Dermis blood vessel endothelial cell (primary cell): ENCODE measurements at regions not wholly inside any gene's neighbourhood (a gene's known extent, or its start where the extent isn't known, plus 50 kb on each side); places are given as distances from the start of the nearest gene placed in this dataset.
A peak's percentile ranks its signal among the peaks of the same experiment; 100 is the strongest.

Source experiments
- DNase-seq: peaks from one replicate; pipeline ENCODE4 v3.0.0; 2010

GRCh38 chr7:91634485-91635177 lies 245.9 kb downstream of the MTERF1 start:
- DNase-seq, result peak; percentile 51

GRCh38 chr7:91636129-91636724 lies 244.3 kb downstream of the MTERF1 start:
- DNase-seq, result peak; percentile 75

GRCh38 chr7:91636728-91637127 lies 243.8 kb downstream of the MTERF1 start:
- no peak for DNase-seq

GRCh38 chr7:91644256-91644655 lies 236.2 kb downstream of the MTERF1 start:
- no peak for DNase-seq

DNA sequence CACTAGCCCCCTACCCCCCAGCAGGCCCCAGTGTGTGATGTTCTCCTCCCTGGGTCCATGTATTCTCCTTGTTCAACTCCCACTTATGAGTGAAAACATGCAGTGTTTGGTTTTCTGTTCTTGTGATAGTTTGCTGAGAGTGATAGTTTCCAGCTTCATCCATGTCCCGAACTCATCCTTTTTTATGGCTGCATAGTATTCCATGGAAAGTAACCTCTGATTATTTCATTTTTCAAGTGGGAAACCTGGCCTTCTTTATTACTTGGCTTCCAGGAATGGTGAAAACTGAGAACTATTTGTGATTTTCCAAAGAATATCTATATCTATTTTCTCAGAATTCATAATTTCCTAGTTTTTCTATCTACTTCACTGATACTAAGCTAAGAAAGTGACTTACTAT lies 235.0 kb downstream of the MTERF1 start:
- DNase-seq, result no peak

DNA sequence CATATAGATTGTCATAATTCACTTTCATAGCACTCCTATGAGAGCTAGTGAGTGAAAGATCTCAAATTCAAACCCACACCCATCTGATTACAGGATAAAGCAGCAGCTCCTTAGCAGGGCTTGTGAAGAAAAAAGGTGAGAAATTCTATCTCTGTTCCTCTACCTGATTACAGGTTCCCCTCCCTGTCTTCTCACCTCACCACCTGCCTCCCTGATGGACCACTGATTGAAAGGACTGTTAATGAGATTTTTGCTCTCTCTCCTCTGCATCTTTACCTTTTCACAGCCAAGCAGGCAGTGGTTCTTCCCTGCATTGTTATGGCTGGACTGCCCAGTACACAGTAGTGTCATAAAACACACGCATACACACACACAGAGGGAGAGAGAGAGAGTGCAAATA lies 228.5 kb downstream of the MTERF1 start:
- DNase-seq, result no peak

- no peak for DNase-seq
Observed at GRCh38 chr7:91653286-91653685, 227.2 kb downstream of the MTERF1 start.

- DNase-seq, result no peak
Observed at GRCh38 chr7:91655656-91656055, 224.8 kb downstream of the MTERF1 start.

GRCh38 chr7:91656541-91657482 lies 223.7 kb downstream of the MTERF1 start:
- no peak for DNase-seq

GRCh38 chr7:91657483-91658071 lies 222.9 kb downstream of the MTERF1 start:
- DNase-seq, result no peak

GRCh38 chr7:91659096-91659495 lies 221.4 kb downstream of the MTERF1 start:
- DNase-seq, result no peak

- DNase-seq, result no peak
Observed at GRCh38 chr7:91660734-91661356, 219.7 kb downstream of the MTERF1 start.

DNA sequence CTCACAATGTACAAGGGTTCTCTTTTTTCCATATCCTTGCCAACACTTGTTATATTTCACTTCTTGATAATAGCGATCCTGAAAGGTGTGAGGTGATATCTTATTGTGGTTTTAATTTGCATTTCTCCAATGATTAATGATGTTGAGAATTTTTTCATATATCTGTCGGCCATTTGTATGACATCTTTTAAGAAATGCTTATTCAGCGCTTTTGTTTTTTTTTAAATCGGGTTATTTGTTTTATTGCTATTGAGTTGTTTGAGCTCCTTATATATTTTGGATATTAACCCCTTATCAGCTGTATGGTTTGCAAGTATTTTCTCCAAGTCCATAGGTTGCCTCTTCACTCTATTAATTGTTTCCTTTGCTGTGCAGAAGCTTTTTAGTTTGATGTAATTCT lies 218.8 kb downstream of the MTERF1 start:
- DNase-seq, result no peak

- no peak for DNase-seq
Observed at GRCh38 chr7:91668217-91668616, 212.3 kb downstream of the MTERF1 start.

DNA sequence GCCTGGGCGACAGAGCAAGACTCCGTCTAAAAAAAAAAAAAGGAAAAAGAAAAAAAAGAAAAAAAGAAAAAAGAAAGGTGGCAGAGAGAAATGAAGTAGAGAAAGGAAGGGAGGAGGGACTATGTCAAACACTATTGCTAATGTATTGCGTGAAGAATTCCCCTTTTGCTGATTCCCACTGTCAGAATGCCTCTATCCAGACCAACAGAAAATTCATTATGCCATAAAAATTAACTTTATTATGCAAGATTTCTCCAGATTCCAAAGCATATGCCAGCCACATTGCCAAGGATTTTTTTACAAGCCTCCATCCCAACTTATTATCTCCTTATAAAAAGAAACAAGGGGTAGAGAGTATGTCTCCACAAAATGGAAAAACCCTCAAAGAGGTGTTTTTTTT lies 209.3 kb downstream of the MTERF1 start:
- DNase-seq, result no peak

- no peak for DNase-seq
Observed at GRCh38 chr7:91674470-91674869, 206.0 kb downstream of the MTERF1 start.

DNA sequence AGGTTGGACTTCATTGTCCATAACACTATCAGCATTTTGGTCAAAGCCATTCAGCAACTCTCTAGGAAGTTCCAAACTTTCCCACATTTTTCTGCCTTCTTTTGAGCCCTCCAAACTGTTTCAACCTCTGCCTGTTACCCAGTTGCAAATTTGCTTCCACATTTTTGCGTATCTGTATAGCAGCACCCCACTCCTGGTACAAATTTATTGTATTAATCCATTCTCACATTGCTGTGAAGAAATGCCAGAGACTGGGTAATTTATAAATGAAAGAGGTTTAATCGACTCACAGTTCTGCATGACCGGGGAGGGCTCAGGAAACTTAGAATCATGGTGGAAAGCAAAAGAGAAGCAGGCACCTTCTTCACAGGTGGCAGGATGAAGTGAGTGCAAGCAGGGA lies 198.8 kb downstream of the MTERF1 start:
- no peak for DNase-seq

GRCh38 chr7:91683823-91684222 lies 196.7 kb downstream of the MTERF1 start:
- DNase-seq, result no peak

DNA sequence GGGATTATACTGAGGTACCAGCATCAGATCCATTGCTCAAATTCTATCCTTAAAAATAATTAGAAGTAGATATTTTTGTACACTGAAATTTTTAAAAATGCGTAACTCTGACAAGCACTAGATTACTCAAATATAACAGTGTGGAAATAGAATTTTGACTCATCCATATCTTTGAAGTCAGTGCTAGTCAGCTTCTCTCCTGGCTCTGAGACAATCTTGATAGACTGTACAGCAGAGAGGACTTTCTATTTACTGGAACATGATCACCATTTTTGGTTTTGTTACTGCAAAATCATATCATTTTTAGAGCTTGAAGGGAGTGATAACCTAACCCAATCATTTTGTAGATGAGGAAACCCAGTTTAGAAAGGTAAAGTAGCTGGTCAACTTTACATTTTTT lies 195.0 kb downstream of the MTERF1 start:
- DNase-seq, result no peak

DNA sequence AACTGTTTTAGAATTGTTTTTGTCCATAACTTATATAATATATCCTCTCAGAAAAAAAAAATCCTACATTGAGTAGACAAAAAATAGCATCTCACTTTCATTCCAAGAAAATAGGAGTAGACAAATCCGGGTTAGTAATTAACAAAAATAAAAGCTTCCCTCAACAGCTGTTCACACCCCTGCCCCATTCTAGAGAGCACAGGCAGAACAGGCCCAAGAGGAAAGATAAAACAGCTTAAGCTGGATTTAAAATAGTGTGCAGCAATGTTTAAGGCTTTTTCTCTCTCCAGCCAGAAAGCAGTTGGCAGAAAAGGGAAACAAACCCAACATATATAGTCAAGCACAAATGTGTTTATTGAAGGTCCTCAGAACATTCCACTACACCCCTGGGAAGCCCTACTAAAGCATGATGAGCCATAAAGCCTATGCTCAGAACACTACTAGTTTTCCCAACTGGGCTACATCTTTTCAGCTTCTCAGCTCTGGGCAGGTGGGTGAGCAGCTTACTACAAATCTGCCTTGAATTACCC lies 189.9 kb downstream of the MTERF1 start:
- no peak for DNase-seq

DNA sequence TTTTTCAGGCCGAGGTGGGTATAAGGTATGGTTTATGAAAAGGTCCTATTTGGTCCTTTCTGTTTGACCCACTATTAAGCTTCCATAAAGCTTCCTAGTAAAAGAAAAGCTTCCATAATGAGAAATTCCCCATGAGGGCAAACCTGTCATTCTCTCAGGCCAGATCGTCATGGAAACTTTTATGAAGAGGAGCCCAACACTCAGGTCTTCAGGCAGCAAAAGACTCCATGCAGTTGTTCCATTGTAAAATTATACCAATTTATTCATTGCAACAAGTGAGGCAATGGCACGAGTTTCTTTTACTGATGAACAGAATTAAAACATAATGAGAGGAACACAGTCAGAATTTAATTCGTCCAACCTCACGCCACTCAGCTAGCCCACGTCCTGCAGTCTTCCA lies 188.6 kb downstream of the MTERF1 start:
- no peak for DNase-seq

DNA sequence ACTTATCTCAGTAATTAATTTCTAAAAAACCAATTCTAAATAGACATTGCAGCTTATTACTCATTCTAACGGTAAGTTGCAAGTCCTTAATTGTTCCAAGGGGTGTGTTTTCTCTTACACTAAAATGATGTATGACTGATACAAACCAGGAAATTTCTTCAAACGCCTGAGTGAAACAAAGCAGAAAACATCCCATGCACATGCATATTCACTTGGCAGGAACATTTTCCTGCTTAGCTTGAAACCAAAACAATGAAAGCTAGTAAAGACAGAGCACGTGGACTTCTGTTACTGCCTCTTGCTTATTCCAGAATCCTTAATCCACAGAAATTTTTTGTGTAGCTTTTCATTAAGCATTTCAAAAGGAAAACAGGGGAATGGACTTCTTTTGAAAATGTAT lies 187.7 kb downstream of the MTERF1 start:
- no peak for DNase-seq
